HK-2 (cell line): ENCODE measurements at regions not wholly inside any gene's neighbourhood (a gene's known extent, or its start where the extent isn't known, plus 50 kb on each side); places are given as distances from the start of the nearest gene placed in this dataset.

ENCODE experiments used
- DNase-seq: peaks from one replicate; pipeline ENCODE4 v3.0.0-alpha.2; 2018; ENCODE audit not compliant: unreplicated experiment

- no peak for DNase-seq
Measured at GRCh38 chr5:115377468-115378217, 81.2 kb upstream of the CCDC112 start.

- DNase-seq, result no peak
Measured at GRCh38 chr5:115375893-115376292, 79.4 kb upstream of the CCDC112 start.

GRCh38 chr5:115374057-115374775 lies 77.8 kb upstream of the CCDC112 start:
- DNase-seq, result no peak

GRCh38 chr5:115372146-115372545 lies 75.7 kb upstream of the CCDC112 start:
- no peak for DNase-seq

- no peak for DNase-seq
Measured at GRCh38 chr5:115369430-115370144, 73.1 kb upstream of the CCDC112 start.

GRCh38 chr5:115366223-115366622 lies 69.8 kb upstream of the CCDC112 start:
- DNase-seq, result peak; percentile 11

GRCh38 chr5:115363879-115364278 lies 67.4 kb upstream of the CCDC112 start:
- DNase-seq, result no peak

GRCh38 chr5:115360046-115360685 lies 63.7 kb upstream of the CCDC112 start:
- no peak for DNase-seq

- no peak for DNase-seq
Measured at GRCh38 chr5:115355767-115356381, 59.4 kb upstream of the CCDC112 start.

- DNase-seq, result no peak
Measured at GRCh38 chr5:115355095-115355494, 58.6 kb upstream of the CCDC112 start.

GRCh38 chr5:115354246-115354645 lies 57.8 kb upstream of the CCDC112 start:
- no peak for DNase-seq

- no peak for DNase-seq
Measured at GRCh38 chr5:115352571-115352970, 56.1 kb upstream of the CCDC112 start.

- DNase-seq, result no peak
Measured at GRCh38 chr5:115351356-115352195, 55.1 kb upstream of the CCDC112 start.

GRCh38 chr5:115350894-115351293 lies 54.4 kb upstream of the CCDC112 start:
- DNase-seq, result no peak

- DNase-seq, result no peak
Measured at GRCh38 chr5:115349001-115349817, 52.8 kb upstream of the CCDC112 start.

- DNase-seq, result no peak
Measured at GRCh38 chr5:115348175-115348574, 51.7 kb upstream of the CCDC112 start.
